ENCODE measurements at regions not wholly inside any gene's neighbourhood (a gene's known extent, or its start where the extent isn't known, plus 50 kb on each side); places are given as distances from the start of the nearest gene placed in this dataset.
"Not testable (repeated sequence)": the region's sequence is repeated elsewhere in the genome, so short reads cannot be mapped to it uniquely, and the experiment has no call there.

GRCh38 chr12:9407425-9407748, 199.2 kb upstream of the PZP start:
- DNase-seq, result not testable (repeated sequence)

- DNase-seq, result no peak
These were observed 198.6 kb upstream of the PZP start for GRCh38 chr12:9406564-9407424.

- DNase-seq, result no peak
These were observed 197.8 kb upstream of the PZP start for GRCh38 chr12:9405886-9406563.

- no peak for DNase-seq
These were observed 196.5 kb upstream of the PZP start for GRCh38 chr12:9404469-9405260.

GRCh38 chr12:9404031-9404430, 195.8 kb upstream of the PZP start:
- DNase-seq, result no peak

- DNase-seq, result not testable (repeated sequence)
These were observed 194.3 kb upstream of the PZP start for GRCh38 chr12:9402432-9403040.

GRCh38 chr12:9396367-9396766, 188.2 kb upstream of the PZP start:
- DNase-seq, result not testable (repeated sequence)

- not testable (repeated sequence) for DNase-seq
These were observed 187.0 kb upstream of the PZP start for GRCh38 chr12:9395220-9395619.

GRCh38 chr12:9392842-9393241, 184.6 kb upstream of the PZP start:
- no peak for DNase-seq

GRCh38 chr12:9391815-9392214, 183.6 kb upstream of the PZP start:
- no peak for DNase-seq

- no peak for DNase-seq
These were observed 182.6 kb upstream of the PZP start for GRCh38 chr12:9390761-9391160.

- no peak for DNase-seq
These were observed 181.6 kb upstream of the PZP start for GRCh38 chr12:9389796-9390195.

- no peak for DNase-seq
These were observed 180.2 kb upstream of the PZP start for GRCh38 chr12:9388379-9388778.

- no peak for DNase-seq
These were observed 179.3 kb upstream of the PZP start for GRCh38 chr12:9387450-9387849.

GRCh38 chr12:9383585-9383984, 175.4 kb upstream of the PZP start:
- no peak for DNase-seq

- DNase-seq, result no peak
These were observed 173.4 kb upstream of the PZP start for GRCh38 chr12:9381619-9382018.

- DNase-seq, result no peak
These were observed 172.5 kb upstream of the PZP start for GRCh38 chr12:9380650-9381049.

- no peak for DNase-seq
These were observed 171.0 kb upstream of the PZP start for GRCh38 chr12:9379023-9379742.

- no peak for DNase-seq
These were observed 170.2 kb upstream of the PZP start for GRCh38 chr12:9378430-9378835.

- DNase-seq, result no peak
These were observed 164.0 kb upstream of the PZP start for GRCh38 chr12:9372202-9372601.

GRCh38 chr12:9367828-9368227, 159.6 kb upstream of the PZP start:
- DNase-seq, result no peak

- DNase-seq, result no peak
These were observed 159.0 kb upstream of the PZP start for GRCh38 chr12:9367201-9367600.

GRCh38 chr12:9365296-9365695, 157.1 kb upstream of the PZP start:
- DNase-seq, result no peak

Data from activated gamma-delta T cell treated with Interleukin-2 at 50 U/mL for 16 hours (primary cell).